Activated T-cell treated with anti-CD3 and anti-CD28 coated beads, Interleukin-2, amount 50 U/mL, for 24 hours (primary cell): ENCODE measurements at regions not wholly inside any gene's neighbourhood (a gene's known extent, or its start where the extent isn't known, plus 50 kb on each side); places are given as distances from the start of the nearest gene placed in this dataset.
A peak's percentile ranks its signal among the peaks of the same experiment; 100 is the strongest.

Experiments used
- DNase-seq: peaks from one replicate; pipeline ENCODE4 v3.0.0-alpha.2; 2020
- H3K27ac Mint-ChIP-seq: 2 replicates; pipeline ENCODE4 v1.8.0; 2020; ENCODE audit warnings: mild to moderate bottlenecking, mixed read lengths
- H3K27me3 Mint-ChIP-seq: 2 replicates; pipeline ENCODE4 v1.8.0; 2020; ENCODE audit warnings: mixed read lengths
- H3K36me3 Mint-ChIP-seq: 2 replicates; pipeline ENCODE4 v1.8.0; 2020; ENCODE audit warnings: low read depth, mixed read lengths
- H3K4me1 Mint-ChIP-seq: 2 replicates; pipeline ENCODE4 v1.8.0; 2020; ENCODE audit warnings: low read depth, mixed read lengths
- H3K4me3 Mint-ChIP-seq: 2 replicates; pipeline ENCODE4 v1.8.0; 2020; ENCODE audit warnings: mild to moderate bottlenecking, moderate library complexity, mixed read lengths
- H3K9me3 Mint-ChIP-seq: 2 replicates; pipeline ENCODE4 v1.8.0; 2020; ENCODE audit warnings: mixed read lengths

- Mint-ChIP-seq H3K9me3 (no peaks in the 10 kb centered on the region), H3K27ac (no peak overlapping the region), H3K4me3 (no peak overlapping the region), H3K36me3 (no peaks in the 10 kb centered on the region), H3K4me1 (no peaks in the 10 kb centered on the region), H3K27me3 (no peaks in the 10 kb centered on the region)
- DNase-seq, result no peak
Measured at GRCh38 chr14:53541411-53541810, 388.3 kb upstream of the DDHD1 start.

GRCh38 chr14:53539489-53540126 lies 386.5 kb upstream of the DDHD1 start:
- Mint-ChIP-seq H3K4me3 (no peak overlapping the region), H3K36me3 (no peaks in the 10 kb centered on the region), H3K27me3 (no peaks in the 10 kb centered on the region), H3K9me3 (no peaks in the 10 kb centered on the region), H3K27ac (no peak overlapping the region), H3K4me1 (no peaks in the 10 kb centered on the region)
- DNase-seq, result peak; percentile 52

GRCh38 chr14:53538316-53538881 lies 385.3 kb upstream of the DDHD1 start:
- H3K4me1 Mint-ChIP-seq, result no peaks in the 10 kb centered on the region
- H3K4me3 Mint-ChIP-seq, result no peak overlapping the region
- no peaks in the 10 kb centered on the region for H3K9me3 Mint-ChIP-seq
- no peak for DNase-seq
- no peaks in the 10 kb centered on the region for H3K27me3 Mint-ChIP-seq
- no peaks in the 10 kb centered on the region for H3K36me3 Mint-ChIP-seq
- H3K27ac Mint-ChIP-seq, result no peak overlapping the region

- H3K4me3 Mint-ChIP-seq, result no peak overlapping the region
Measured at GRCh38 chr14:53537422-53538315, 384.5 kb upstream of the DDHD1 start.

GRCh38 chr14:53536446-53536845 lies 383.3 kb upstream of the DDHD1 start:
- Mint-ChIP-seq H3K27ac (no peak overlapping the region), H3K36me3 (no peaks in the 10 kb centered on the region)
- DNase-seq, result no peak

More at GRCh38 chr14:53537422-53538315, 384.5 kb upstream of the DDHD1 start:
- H3K27me3 Mint-ChIP-seq, result no peaks in the 10 kb centered on the region
- no peaks in the 10 kb centered on the region for H3K4me1 Mint-ChIP-seq
- no peak overlapping the region for H3K27ac Mint-ChIP-seq
- no peak for DNase-seq
- H3K9me3 Mint-ChIP-seq, result no peaks in the 10 kb centered on the region
- H3K36me3 Mint-ChIP-seq, result no peaks in the 10 kb centered on the region

GRCh38 chr14:53534841-53535240 lies 381.7 kb upstream of the DDHD1 start:
- Mint-ChIP-seq H3K9me3 (no peaks in the 10 kb centered on the region), H3K36me3 (no peaks in the 10 kb centered on the region), H3K27me3 (no peaks in the 10 kb centered on the region), H3K4me3 (no peak overlapping the region), H3K27ac (no peak overlapping the region), H3K4me1 (no peaks in the 10 kb centered on the region)
- no peak for DNase-seq

More at GRCh38 chr14:53536446-53536845, 383.3 kb upstream of the DDHD1 start:
- no peaks in the 10 kb centered on the region for H3K27me3 Mint-ChIP-seq
- H3K9me3 Mint-ChIP-seq, result no peaks in the 10 kb centered on the region
- no peaks in the 10 kb centered on the region for H3K4me1 Mint-ChIP-seq
- no peak overlapping the region for H3K4me3 Mint-ChIP-seq

GRCh38 chr14:53533384-53533970 lies 380.4 kb upstream of the DDHD1 start:
- H3K4me1 Mint-ChIP-seq, result no peaks in the 10 kb centered on the region
- no peaks in the 10 kb centered on the region for H3K9me3 Mint-ChIP-seq
- no peak overlapping the region for H3K27ac Mint-ChIP-seq
- H3K27me3 Mint-ChIP-seq, result no peaks in the 10 kb centered on the region
- H3K4me3 Mint-ChIP-seq, result no peak overlapping the region
- H3K36me3 Mint-ChIP-seq, result no peaks in the 10 kb centered on the region
- no peak for DNase-seq

- Mint-ChIP-seq H3K4me3 (no peak overlapping the region), H3K4me1 (no peaks in the 10 kb centered on the region), H3K36me3 (no peaks in the 10 kb centered on the region), H3K27ac (no peak overlapping the region), H3K27me3 (no peaks in the 10 kb centered on the region), H3K9me3 (no peaks in the 10 kb centered on the region)
- no peak for DNase-seq
Measured at GRCh38 chr14:53532853-53533252, 379.7 kb upstream of the DDHD1 start.

- no peak for DNase-seq
- Mint-ChIP-seq H3K4me1 (no peaks in the 10 kb centered on the region), H3K4me3 (no peak overlapping the region), H3K9me3 (no peaks in the 10 kb centered on the region), H3K27ac (no peak overlapping the region), H3K27me3 (no peaks in the 10 kb centered on the region), H3K36me3 (no peaks in the 10 kb centered on the region)
Measured at GRCh38 chr14:53531730-53532129, 378.6 kb upstream of the DDHD1 start.

- H3K4me1 Mint-ChIP-seq, result no peaks in the 10 kb centered on the region
- H3K4me3 Mint-ChIP-seq, result no peak overlapping the region
- no peak for DNase-seq
- no peaks in the 10 kb centered on the region for H3K36me3 Mint-ChIP-seq
- no peak overlapping the region for H3K27ac Mint-ChIP-seq
- no peaks in the 10 kb centered on the region for H3K9me3 Mint-ChIP-seq
- H3K27me3 Mint-ChIP-seq, result no peaks in the 10 kb centered on the region
Measured at GRCh38 chr14:53531156-53531555, 378.0 kb upstream of the DDHD1 start.

GRCh38 chr14:53529519-53529918 lies 376.4 kb upstream of the DDHD1 start:
- Mint-ChIP-seq H3K4me1 (no peaks in the 10 kb centered on the region), H3K27me3 (no peaks in the 10 kb centered on the region), H3K4me3 (no peak overlapping the region), H3K27ac (no peak overlapping the region), H3K9me3 (no peaks in the 10 kb centered on the region), H3K36me3 (no peaks in the 10 kb centered on the region)
- no peak for DNase-seq

GRCh38 chr14:53528185-53528671 lies 375.1 kb upstream of the DDHD1 start:
- Mint-ChIP-seq H3K36me3 (no peaks in the 10 kb centered on the region), H3K4me3 (no peak overlapping the region), H3K27ac (no peak overlapping the region), H3K4me1 (no peaks in the 10 kb centered on the region), H3K27me3 (no peaks in the 10 kb centered on the region), H3K9me3 (no peaks in the 10 kb centered on the region)
- no peak for DNase-seq

- H3K27me3 Mint-ChIP-seq, result no peaks in the 10 kb centered on the region
- DNase-seq, result no peak
- H3K4me3 Mint-ChIP-seq, result no peak overlapping the region
- H3K4me1 Mint-ChIP-seq, result no peaks in the 10 kb centered on the region
- H3K27ac Mint-ChIP-seq, result no peak overlapping the region
- H3K9me3 Mint-ChIP-seq, result no peaks in the 10 kb centered on the region
- H3K36me3 Mint-ChIP-seq, result no peaks in the 10 kb centered on the region
Measured at GRCh38 chr14:53526200-53526599, 373.1 kb upstream of the DDHD1 start.

GRCh38 chr14:53525608-53526007 lies 372.5 kb upstream of the DDHD1 start:
- Mint-ChIP-seq H3K4me1 (no peaks in the 10 kb centered on the region), H3K9me3 (no peaks in the 10 kb centered on the region), H3K27ac (no peak overlapping the region), H3K27me3 (no peaks in the 10 kb centered on the region), H3K36me3 (no peaks in the 10 kb centered on the region), H3K4me3 (no peak overlapping the region)
- no peak for DNase-seq
